AG04449 (cell line): ENCODE measurements at regions not wholly inside any gene's neighbourhood (a gene's known extent, or its start where the extent isn't known, plus 50 kb on each side); places are given as distances from the start of the nearest gene placed in this dataset.

ENCODE experiments used
- CTCF ChIA-PET: fragments of 350-600 bp; formaldehyde crosslinking; extraction: SDS; loops from one replicate; lab custom pipeline; 2021; ENCODE audit warnings: antibody characterized with exemption; lab: Yijun Ruan, JAX
- POLR2A ChIA-PET: fragments of 400-600, 350-600 bp; formaldehyde crosslinking; extraction: SDS; loops from one replicate; lab custom pipeline; 2020; ENCODE audit warnings: antibody characterized with exemption, inconsistent platforms; lab: Yijun Ruan, JAX
- DNase-seq: peaks from one replicate; pipeline ENCODE4 v3.0.0-alpha.2; 2010; ENCODE audit warnings: low read depth, low spot score
- H3K4me3 ChIP-seq: 2 replicates; pipeline ENCODE4 v1.5.1; 2011; ENCODE audit warnings: low read depth, mild to moderate bottlenecking, control low read depth, low read length
- CTCF ChIP-seq: IDR thresholded peaks from one replicate; pipeline ENCODE4 v1.5.1; 2011; ENCODE audit warnings: mild to moderate bottlenecking, moderate library complexity, low read length, control low read depth, inconsistent platforms; ENCODE audit not compliant: insufficient read depth; ENCODE audit errors: missing control alignments

- no peak for TF ChIP-seq CTCF
Observed at GRCh38 chr6:163708466-163708865, 293.9 kb downstream of the QKI start.

GRCh38 chr6:163707387-163708355 is 293.2 kb downstream of the QKI start:
- POLR2A ChIA-PET = no interaction called here
- H3K4me3 ChIP-seq = no peak overlapping the region
- no peak for DNase-seq
- CTCF ChIA-PET = no interaction called here
- no peak for TF ChIP-seq CTCF

More at GRCh38 chr6:163708466-163708865, 293.9 kb downstream of the QKI start:
- no peak for DNase-seq
- POLR2A ChIA-PET = no interaction called here
- H3K4me3 ChIP-seq = no peak overlapping the region
- CTCF ChIA-PET = interaction anchor here (0.7 kb wide), 1 partner anchor 413 kb away, joined by 3 read pairs; no protein-coding TSS in a partner anchor

GRCh38 chr6:163706500-163707087 is 292.1 kb downstream of the QKI start:
- POLR2A ChIA-PET = no interaction called here
- no peak for TF ChIP-seq CTCF
- no peak overlapping the region for H3K4me3 ChIP-seq
- CTCF ChIA-PET = no interaction called here
- no peak for DNase-seq

- ChIA-PET POLR2A (no interaction called here), CTCF (no interaction called here)
- no peak for DNase-seq
- no peak for TF ChIP-seq CTCF
- H3K4me3 ChIP-seq = no peak overlapping the region
Observed at GRCh38 chr6:163705923-163706322, 291.4 kb downstream of the QKI start.

- POLR2A ChIA-PET = no interaction called here
- no peak overlapping the region for H3K4me3 ChIP-seq
- no peak for TF ChIP-seq CTCF
- DNase-seq = no peak
- CTCF ChIA-PET = no interaction called here
Observed at GRCh38 chr6:163702736-163703135, 288.2 kb downstream of the QKI start.

- no peak overlapping the region for H3K4me3 ChIP-seq
- no peak for DNase-seq
- ChIA-PET POLR2A (no interaction called here), CTCF (no interaction called here)
- no peak for TF ChIP-seq CTCF
Observed at GRCh38 chr6:163701762-163702161, 287.2 kb downstream of the QKI start.
